HEK293 (cell line): ENCODE measurements at regions not wholly inside any gene's neighbourhood (a gene's known extent, or its start where the extent isn't known, plus 50 kb on each side); places are given as distances from the start of the nearest gene placed in this dataset.
"Not testable (repeated sequence)": the region's sequence is repeated elsewhere in the genome, so short reads cannot be mapped to it uniquely, and the experiment has no call there.

Source experiments
- CTCF ChIA-PET: fragments of 350-600 bp; formaldehyde crosslinking; extraction: SDS; loops from one replicate; lab custom pipeline; 2021; ENCODE audit warnings: antibody characterized with exemption; lab: Yijun Ruan, JAX
- POLR2A ChIA-PET: fragments of 300-600 bp; formaldehyde crosslinking; extraction: SDS; loops from one replicate; lab custom pipeline; 2020; ENCODE audit warnings: antibody characterized with exemption, inconsistent platforms; lab: Yijun Ruan, JAX
- H3K27ac ChIP-seq: fragments of 200-500 bp; sonication (Bioruptor generic); 2 replicates; pipeline ENCODE4 v1.5.1; 2014; ENCODE audit warnings: low read depth, low read length, control low read depth, inconsistent platforms; ENCODE audit errors: extremely low read depth
- H3K36me3 ChIP-seq, 2 experiments: fragments of 200-500 bp in 1 of 2; sonication (Bioruptor generic) in 1 of 2; 1 replicate in 1 of 2; 2 replicates in 1 of 2; pipeline ENCODE4 v1.5.1; 2014 to 2017; ENCODE audit warnings: inconsistent platforms in 2 of 2, low read length in 2 of 2; ENCODE audit not compliant: control insufficient read depth in 2 of 2, insufficient read depth in 1 of 2
- H3K4me1 ChIP-seq: fragments of 200-500 bp; sonication (Bioruptor generic); 2 replicates; pipeline ENCODE4 v1.5.1; 2014; ENCODE audit warnings: mild to moderate bottlenecking, low read length, inconsistent platforms; ENCODE audit not compliant: control insufficient read depth, insufficient read depth
- H3K4me3 ChIP-seq: 2 replicates; pipeline ENCODE4 v1.5.1; 2011; ENCODE audit warnings: low read depth, mild to moderate bottlenecking, control low read depth, low read length, moderate library complexity
- H3K9me3 ChIP-seq: fragments of 200-500 bp; sonication (Bioruptor generic); 2 replicates; pipeline ENCODE4 v1.5.1; 2014; ENCODE audit warnings: low read depth, low read length, inconsistent platforms; ENCODE audit not compliant: control insufficient read depth, insufficient read depth
- FEZF1 ChIP-seq: fragments of 450-650 bp; formaldehyde crosslinking; IDR thresholded peaks from 2 replicates; pipeline ENCODE4 v1.5.1; 2016; ENCODE audit warnings: missing biosample characterization, missing genetic modification characterization
- GFI1B ChIP-seq: fragments of 450-650 bp; formaldehyde crosslinking; IDR thresholded peaks from 2 replicates; pipeline ENCODE4 v1.5.1; 2016; ENCODE audit warnings: missing biosample characterization, missing genetic modification characterization
- HOXA7 ChIP-seq: sonication (generic); formaldehyde crosslinking; IDR thresholded peaks from 2 replicates; pipeline ENCODE4 v1.8.1; 2022; ENCODE audit warnings: missing genetic modification reagents, borderline replicate concordance
- KLF7 ChIP-seq: fragments of 450-650 bp; formaldehyde crosslinking; IDR thresholded peaks from 2 replicates; pipeline ENCODE4 v1.5.1; 2016; ENCODE audit warnings: missing biosample characterization, missing genetic modification characterization, borderline replicate concordance
- OSR2 ChIP-seq: fragments of 450-650 bp; formaldehyde crosslinking; IDR thresholded peaks from 2 replicates; pipeline ENCODE4 v1.5.1; 2016; ENCODE audit warnings: missing biosample characterization, missing genetic modification characterization
- SP7 ChIP-seq: fragments of 450-650 bp; formaldehyde crosslinking; IDR thresholded peaks from 2 replicates; pipeline ENCODE4 v1.5.1; 2016; ENCODE audit warnings: missing biosample characterization, missing genetic modification characterization
- ZBTB20 ChIP-seq: fragments of 450-650 bp; formaldehyde crosslinking; IDR thresholded peaks from 2 replicates; pipeline ENCODE4 v1.5.1; 2016; ENCODE audit warnings: missing biosample characterization, missing genetic modification characterization
- ZNF146 ChIP-seq: fragments of 450-650 bp; formaldehyde crosslinking; IDR thresholded peaks from 2 replicates; pipeline ENCODE4 v1.5.1; 2016; ENCODE audit warnings: missing biosample characterization, missing genetic modification characterization
- ZNF157 ChIP-seq: fragments of 450-650 bp; formaldehyde crosslinking; IDR thresholded peaks from 2 replicates; pipeline ENCODE4 v1.5.1; 2016; ENCODE audit warnings: missing biosample characterization, missing genetic modification characterization
- ZNF184 ChIP-seq: fragments of 450-650 bp; IDR thresholded peaks from 2 replicates; pipeline ENCODE4 v1.5.1; 2018; ENCODE audit warnings: missing biosample characterization, mild to moderate bottlenecking, missing genetic modification characterization
- ZNF2 ChIP-seq: fragments of 450-650 bp; formaldehyde crosslinking; IDR thresholded peaks from 2 replicates; pipeline ENCODE4 v1.5.1; 2016; ENCODE audit warnings: missing biosample characterization, missing genetic modification characterization
- ZNF510 ChIP-seq: fragments of 450-650 bp; formaldehyde crosslinking; IDR thresholded peaks from 2 replicates; pipeline ENCODE4 v1.5.1; 2018; ENCODE audit warnings: mild to moderate bottlenecking, missing genetic modification characterization, missing biosample characterization; ENCODE audit not compliant: insufficient replicate concordance
- ZNF521 ChIP-seq: fragments of 450-650 bp; formaldehyde crosslinking; IDR thresholded peaks from 2 replicates; pipeline ENCODE4 v1.5.1; 2017; ENCODE audit warnings: missing biosample characterization, mild to moderate bottlenecking, missing genetic modification characterization
- ZNF624 ChIP-seq: fragments of 450-650 bp; formaldehyde crosslinking; IDR thresholded peaks from 2 replicates; pipeline ENCODE4 v1.5.1; 2017; ENCODE audit warnings: missing biosample characterization, missing genetic modification characterization
- ZNF660 ChIP-seq: fragments of 450-650 bp; IDR thresholded peaks from 2 replicates; pipeline ENCODE4 v1.5.1; 2018; ENCODE audit warnings: missing biosample characterization, mild to moderate bottlenecking, missing genetic modification characterization
- ZSCAN23 ChIP-seq: fragments of 450-650 bp; formaldehyde crosslinking; IDR thresholded peaks from 2 replicates; pipeline ENCODE4 v1.5.1; 2016; ENCODE audit warnings: missing biosample characterization, missing genetic modification characterization
- TF ChIP-seq, protein P1 (sequence below): fragments of 450-650 bp; formaldehyde crosslinking; IDR thresholded peaks from 2 replicates; pipeline ENCODE4 v1.5.1; 2016; ENCODE audit warnings: missing biosample characterization, missing genetic modification characterization
- TF ChIP-seq, protein P2 (sequence below): fragments of 450-650 bp; formaldehyde crosslinking; IDR thresholded peaks from 2 replicates; pipeline ENCODE4 v1.5.1; 2016; ENCODE audit warnings: missing biosample characterization, missing genetic modification characterization
- TF ChIP-seq, protein P3 (sequence below): fragments of 450-650 bp; formaldehyde crosslinking; IDR thresholded peaks from 2 replicates; pipeline ENCODE4 v1.5.1; 2016; ENCODE audit warnings: missing biosample characterization, missing genetic modification characterization, low read depth
- TF ChIP-seq, protein P4 (sequence below): fragments of 450-650 bp; formaldehyde crosslinking; IDR thresholded peaks from 2 replicates; pipeline ENCODE4; 2016; ENCODE audit warnings: missing biosample characterization, missing genetic modification characterization
- TF ChIP-seq, protein P5 (sequence below): sonication (generic); formaldehyde crosslinking; IDR thresholded peaks from 2 replicates; pipeline ENCODE4 v1.8.1; 2022; ENCODE audit warnings: mild to moderate bottlenecking, moderate library complexity, missing genetic modification reagents
- TF ChIP-seq, protein P6 (sequence below): fragments of 450-650 bp; formaldehyde crosslinking; conservative IDR thresholded peaks from 2 replicates; pipeline ENCODE4 v1.5.1; 2016; ENCODE audit warnings: low read depth, missing biosample characterization, missing genetic modification characterization

DNA sequence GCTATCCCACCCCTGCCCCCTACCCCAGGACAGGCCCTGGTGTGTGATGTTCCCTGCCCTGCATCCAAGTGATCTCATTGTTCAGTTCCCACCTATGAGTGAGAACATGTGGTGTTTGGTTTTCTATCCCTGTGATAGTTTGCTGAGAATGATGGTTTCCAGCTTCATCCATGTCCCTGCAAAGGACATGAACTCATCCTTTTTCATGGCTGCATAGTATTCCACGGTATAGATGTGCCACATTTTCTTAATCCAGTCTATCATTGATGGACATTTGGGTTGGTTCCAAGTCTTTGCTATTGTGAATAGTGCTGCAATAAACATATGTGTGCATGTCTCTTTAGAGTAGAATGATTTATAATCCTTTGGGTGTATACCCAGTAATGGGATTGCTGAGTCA is 326.9 kb upstream of the SPAG17 start:
- TF ChIP-seq, protein P1, sequence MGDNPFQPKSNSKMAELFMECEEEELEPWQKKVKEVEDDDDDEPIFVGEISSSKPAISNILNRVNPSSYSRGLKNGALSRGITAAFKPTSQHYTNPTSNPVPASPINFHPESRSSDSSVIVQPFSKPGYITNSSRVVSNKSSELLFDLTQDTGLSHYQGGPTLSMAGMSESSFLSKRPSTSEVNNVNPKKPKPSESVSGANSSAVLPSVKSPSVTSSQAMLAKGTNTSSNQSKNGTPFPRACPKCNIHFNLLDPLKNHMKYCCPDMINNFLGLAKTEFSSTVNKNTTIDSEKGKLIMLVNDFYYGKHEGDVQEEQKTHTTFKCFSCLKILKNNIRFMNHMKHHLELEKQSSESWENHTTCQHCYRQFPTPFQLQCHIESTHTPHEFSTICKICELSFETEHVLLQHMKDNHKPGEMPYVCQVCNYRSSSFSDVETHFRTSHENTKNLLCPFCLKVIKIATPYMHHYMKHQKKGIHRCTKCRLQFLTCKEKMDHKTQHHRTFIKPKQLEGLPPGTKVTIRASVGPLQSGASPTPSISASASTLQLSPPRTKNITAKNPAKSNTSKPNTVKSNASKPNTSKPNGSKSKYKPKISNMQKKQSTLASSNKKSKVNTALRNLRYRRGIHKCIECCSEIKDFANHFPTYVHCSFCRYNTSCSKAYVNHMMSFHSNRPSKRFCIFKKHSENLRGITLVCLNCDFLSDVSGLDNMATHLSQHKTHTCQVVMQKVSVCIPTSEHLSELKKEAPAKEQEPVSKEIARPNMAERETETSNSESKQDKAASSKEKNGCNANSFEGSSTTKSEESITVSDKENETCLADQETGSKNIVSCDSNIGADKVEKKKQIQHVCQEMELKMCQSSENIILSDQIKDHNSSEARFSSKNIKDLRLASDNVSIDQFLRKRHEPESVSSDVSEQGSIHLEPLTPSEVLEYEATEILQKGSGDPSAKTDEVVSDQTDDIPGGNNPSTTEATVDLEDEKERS (tag by site-specific recombination): peak; percentile 86
- peak; percentile 95 for TF ChIP-seq ZNF146 (tag by site-specific recombination)
- TF ChIP-seq, protein P2, sequence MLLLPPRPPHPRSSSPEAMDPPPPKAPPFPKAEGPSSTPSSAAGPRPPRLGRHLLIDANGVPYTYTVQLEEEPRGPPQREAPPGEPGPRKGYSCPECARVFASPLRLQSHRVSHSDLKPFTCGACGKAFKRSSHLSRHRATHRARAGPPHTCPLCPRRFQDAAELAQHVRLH (tag by site-specific recombination): peak; percentile 46; the same call in 1 of the 2 replicates
- CTCF ChIA-PET, H3K4me1 ChIP-seq, H3K4me3 ChIP-seq, H3K36me3 ChIP-seq, H3K27ac ChIP-seq, POLR2A ChIA-PET, H3K9me3 ChIP-seq: not testable (repeated sequence)

DNA sequence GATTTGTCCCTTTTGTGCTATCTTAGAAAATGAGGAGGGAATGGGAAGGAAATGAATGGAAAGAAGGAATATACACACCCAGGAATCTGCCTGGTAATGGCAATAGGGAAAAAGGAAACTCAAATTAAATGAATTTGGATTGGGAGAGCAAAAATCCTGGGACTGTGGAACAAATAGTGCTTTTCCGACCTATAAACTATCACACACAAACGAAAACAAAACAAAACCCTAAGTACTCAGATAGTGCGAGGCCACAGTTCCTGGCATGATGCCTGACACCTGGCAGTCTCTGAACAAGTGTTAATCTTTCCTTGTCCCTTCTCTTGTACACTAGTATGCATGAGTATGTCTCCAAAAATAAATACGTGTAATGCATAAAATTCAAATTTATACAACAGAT is 319.8 kb upstream of the SPAG17 start:
- no peaks in the 10 kb centered on the region for H3K9me3 ChIP-seq
- no peaks in the 10 kb centered on the region for H3K36me3 ChIP-seq
- H3K4me3 ChIP-seq: no peak overlapping the region
- peaks cover 14% of the 10 kb centered on the region; the same call in 1 of the 2 replicates for H3K4me1 ChIP-seq
- CTCF ChIA-PET: interaction anchor here (0.6 kb wide), 1 partner anchor 166 kb away, joined by 7 read pairs; no protein-coding TSS in a partner anchor
- POLR2A ChIA-PET: no interaction called here
- H3K27ac ChIP-seq: no peak overlapping the region
- TF ChIP-seq HOXA7 (CRISPR knock-in tag): no peak
- no peak for TF ChIP-seq ZNF510 (tag by site-specific recombination)
- TF ChIP-seq ZBTB20 (tag by site-specific recombination): peak; percentile 70
- TF ChIP-seq ZNF184 (tag by site-specific recombination): no peak
- no peak for TF ChIP-seq ZNF624
- TF ChIP-seq SP7 (tag by site-specific recombination): no peak
- TF ChIP-seq, protein P3, sequence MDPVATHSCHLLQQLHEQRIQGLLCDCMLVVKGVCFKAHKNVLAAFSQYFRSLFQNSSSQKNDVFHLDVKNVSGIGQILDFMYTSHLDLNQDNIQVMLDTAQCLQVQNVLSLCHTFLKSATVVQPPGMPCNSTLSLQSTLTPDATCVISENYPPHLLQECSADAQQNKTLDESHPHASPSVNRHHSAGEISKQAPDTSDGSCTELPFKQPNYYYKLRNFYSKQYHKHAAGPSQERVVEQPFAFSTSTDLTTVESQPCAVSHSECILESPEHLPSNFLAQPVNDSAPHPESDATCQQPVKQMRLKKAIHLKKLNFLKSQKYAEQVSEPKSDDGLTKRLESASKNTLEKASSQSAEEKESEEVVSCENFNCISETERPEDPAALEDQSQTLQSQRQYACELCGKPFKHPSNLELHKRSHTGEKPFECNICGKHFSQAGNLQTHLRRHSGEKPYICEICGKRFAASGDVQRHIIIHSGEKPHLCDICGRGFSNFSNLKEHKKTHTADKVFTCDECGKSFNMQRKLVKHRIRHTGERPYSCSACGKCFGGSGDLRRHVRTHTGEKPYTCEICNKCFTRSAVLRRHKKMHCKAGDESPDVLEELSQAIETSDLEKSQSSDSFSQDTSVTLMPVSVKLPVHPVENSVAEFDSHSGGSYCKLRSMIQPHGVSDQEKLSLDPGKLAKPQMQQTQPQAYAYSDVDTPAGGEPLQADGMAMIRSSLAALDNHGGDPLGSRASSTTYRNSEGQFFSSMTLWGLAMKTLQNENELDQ (tag by site-specific recombination): no peak
- TF ChIP-seq, protein P4, sequence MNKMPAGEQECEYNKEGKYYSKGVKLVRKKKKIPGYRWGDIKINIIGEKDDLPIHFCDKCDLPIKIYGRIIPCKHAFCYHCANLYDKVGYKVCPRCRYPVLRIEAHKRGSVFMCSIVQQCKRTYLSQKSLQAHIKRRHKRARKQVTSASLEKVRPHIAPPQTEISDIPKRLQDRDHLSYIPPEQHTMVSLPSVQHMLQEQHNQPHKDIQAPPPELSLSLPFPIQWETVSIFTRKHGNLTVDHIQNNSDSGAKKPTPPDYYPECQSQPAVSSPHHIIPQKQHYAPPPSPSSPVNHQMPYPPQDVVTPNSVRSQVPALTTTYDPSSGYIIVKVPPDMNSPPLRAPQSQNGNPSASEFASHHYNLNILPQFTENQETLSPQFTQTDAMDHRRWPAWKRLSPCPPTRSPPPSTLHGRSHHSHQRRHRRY (tag by site-specific recombination): no peak
- TF ChIP-seq, protein P5, sequence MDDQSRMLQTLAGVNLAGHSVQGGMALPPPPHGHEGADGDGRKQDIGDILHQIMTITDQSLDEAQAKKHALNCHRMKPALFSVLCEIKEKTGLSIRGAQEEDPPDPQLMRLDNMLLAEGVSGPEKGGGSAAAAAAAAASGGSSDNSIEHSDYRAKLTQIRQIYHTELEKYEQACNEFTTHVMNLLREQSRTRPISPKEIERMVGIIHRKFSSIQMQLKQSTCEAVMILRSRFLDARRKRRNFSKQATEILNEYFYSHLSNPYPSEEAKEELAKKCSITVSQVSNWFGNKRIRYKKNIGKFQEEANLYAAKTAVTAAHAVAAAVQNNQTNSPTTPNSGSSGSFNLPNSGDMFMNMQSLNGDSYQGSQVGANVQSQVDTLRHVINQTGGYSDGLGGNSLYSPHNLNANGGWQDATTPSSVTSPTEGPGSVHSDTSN: no peak
- TF ChIP-seq ZNF2 (tag by site-specific recombination): no peak
- no peak for TF ChIP-seq KLF7 (tag by site-specific recombination)
- TF ChIP-seq, protein P6, sequence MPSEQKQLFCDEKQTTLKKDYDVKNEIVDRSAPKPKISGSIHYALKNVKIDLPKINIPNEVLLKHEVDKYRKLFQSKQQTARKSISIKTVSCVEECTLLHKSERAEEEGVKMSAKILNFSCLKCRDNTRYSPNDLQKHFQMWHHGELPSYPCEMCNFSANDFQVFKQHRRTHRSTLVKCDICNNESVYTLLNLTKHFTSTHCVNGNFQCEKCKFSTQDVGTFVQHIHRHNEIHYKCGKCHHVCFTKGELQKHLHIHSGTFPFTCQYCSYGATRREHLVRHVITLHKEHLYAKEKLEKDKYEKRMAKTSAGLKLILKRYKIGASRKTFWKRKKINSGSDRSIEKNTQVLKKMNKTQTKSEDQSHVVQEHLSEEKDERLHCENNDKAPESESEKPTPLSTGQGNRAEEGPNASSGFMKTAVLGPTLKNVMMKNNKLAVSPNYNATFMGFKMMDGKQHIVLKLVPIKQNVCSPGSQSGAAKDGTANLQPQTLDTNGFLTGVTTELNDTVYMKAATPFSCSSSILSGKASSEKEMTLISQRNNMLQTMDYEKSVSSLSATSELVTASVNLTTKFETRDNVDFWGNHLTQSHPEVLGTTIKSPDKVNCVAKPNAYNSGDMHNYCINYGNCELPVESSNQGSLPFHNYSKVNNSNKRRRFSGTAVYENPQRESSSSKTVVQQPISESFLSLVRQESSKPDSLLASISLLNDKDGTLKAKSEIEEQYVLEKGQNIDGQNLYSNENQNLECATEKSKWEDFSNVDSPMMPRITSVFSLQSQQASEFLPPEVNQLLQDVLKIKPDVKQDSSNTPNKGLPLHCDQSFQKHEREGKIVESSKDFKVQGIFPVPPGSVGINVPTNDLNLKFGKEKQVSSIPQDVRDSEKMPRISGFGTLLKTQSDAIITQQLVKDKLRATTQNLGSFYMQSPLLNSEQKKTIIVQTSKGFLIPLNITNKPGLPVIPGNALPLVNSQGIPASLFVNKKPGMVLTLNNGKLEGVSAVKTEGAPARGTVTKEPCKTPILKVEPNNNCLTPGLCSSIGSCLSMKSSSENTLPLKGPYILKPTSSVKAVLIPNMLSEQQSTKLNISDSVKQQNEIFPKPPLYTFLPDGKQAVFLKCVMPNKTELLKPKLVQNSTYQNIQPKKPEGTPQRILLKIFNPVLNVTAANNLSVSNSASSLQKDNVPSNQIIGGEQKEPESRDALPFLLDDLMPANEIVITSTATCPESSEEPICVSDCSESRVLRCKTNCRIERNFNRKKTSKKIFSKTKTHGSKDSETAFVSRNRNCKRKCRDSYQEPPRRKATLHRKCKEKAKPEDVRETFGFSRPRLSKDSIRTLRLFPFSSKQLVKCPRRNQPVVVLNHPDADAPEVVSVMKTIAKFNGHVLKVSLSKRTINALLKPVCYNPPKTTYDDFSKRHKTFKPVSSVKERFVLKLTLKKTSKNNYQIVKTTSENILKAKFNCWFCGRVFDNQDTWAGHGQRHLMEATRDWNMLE: no peak
- TF ChIP-seq FEZF1: peak; percentile 38; the same call in 1 of the 2 replicates
- TF ChIP-seq ZNF157: no peak
- no peak for TF ChIP-seq OSR2 (tag by site-specific recombination)
- no peak for TF ChIP-seq ZSCAN23
- no peak for TF ChIP-seq ZNF660 (tag by site-specific recombination)
- no peak for TF ChIP-seq ZNF521 (tag by site-specific recombination)
- no peak for TF ChIP-seq GFI1B (tag by site-specific recombination)
